ENCODE measurements at regions not wholly inside any gene's neighbourhood (a gene's known extent, or its start where the extent isn't known, plus 50 kb on each side); places are given as distances from the start of the nearest gene placed in this dataset.

- Mint-ChIP-seq H3K4me3 (no peak overlapping the region), H3K9me3 (peaks cover 4% of the 10 kb centered on the region), H3K27me3 (peaks cover 64% of the 10 kb centered on the region), H3K27ac (no peak overlapping the region), H3K36me3 (ENCODE audit: low read depth) (no peaks in the 10 kb centered on the region), H3K4me1 (peaks cover 10% of the 10 kb centered on the region)
- ATAC-seq (replicated peaks): no peak
Measured at GRCh38 chr1:37255136-37255795, 219.1 kb upstream of the ZC3H12A start.

- Mint-ChIP-seq H3K27me3 (peaks cover 66% of the 10 kb centered on the region), H3K27ac (no peak overlapping the region), H3K9me3 (peaks cover 4% of the 10 kb centered on the region), H3K36me3 (ENCODE audit: low read depth) (no peaks in the 10 kb centered on the region), H3K4me1 (peaks cover 10% of the 10 kb centered on the region), H3K4me3 (no peak overlapping the region)
- no peak for ATAC-seq (replicated peaks)
Measured at GRCh38 chr1:37255868-37256267, 218.5 kb upstream of the ZC3H12A start.

GRCh38 chr1:37257646-37258045 lies 216.7 kb upstream of the ZC3H12A start:
- H3K27ac Mint-ChIP-seq: no peak overlapping the region
- H3K4me1 Mint-ChIP-seq: peaks cover 10% of the 10 kb centered on the region
- H3K27me3 Mint-ChIP-seq: peaks cover 69% of the 10 kb centered on the region
- no peak for ATAC-seq (replicated peaks)
- H3K36me3 Mint-ChIP-seq (ENCODE audit: low read depth): no peaks in the 10 kb centered on the region
- H3K9me3 Mint-ChIP-seq: peaks cover 4% of the 10 kb centered on the region
- H3K4me3 Mint-ChIP-seq: no peak overlapping the region

GRCh38 chr1:37258068-37258467 lies 216.3 kb upstream of the ZC3H12A start:
- H3K4me1 Mint-ChIP-seq: peaks cover 10% of the 10 kb centered on the region
- H3K27ac Mint-ChIP-seq: no peak overlapping the region
- H3K9me3 Mint-ChIP-seq: peaks cover 4% of the 10 kb centered on the region
- H3K36me3 Mint-ChIP-seq (ENCODE audit: low read depth): no peaks in the 10 kb centered on the region
- H3K4me3 Mint-ChIP-seq: no peak overlapping the region
- H3K27me3 Mint-ChIP-seq: peaks cover 68% of the 10 kb centered on the region
- ATAC-seq (replicated peaks): no peak

GRCh38 chr1:37259019-37259418 lies 215.4 kb upstream of the ZC3H12A start:
- ATAC-seq (replicated peaks): no peak
- H3K9me3 Mint-ChIP-seq: peaks cover 7% of the 10 kb centered on the region
- H3K27ac Mint-ChIP-seq: no peak overlapping the region
- H3K27me3 Mint-ChIP-seq: peaks cover 66% of the 10 kb centered on the region
- H3K36me3 Mint-ChIP-seq (ENCODE audit: low read depth): no peaks in the 10 kb centered on the region
- H3K4me1 Mint-ChIP-seq: peaks cover 10% of the 10 kb centered on the region
- H3K4me3 Mint-ChIP-seq: no peak overlapping the region

- H3K9me3 Mint-ChIP-seq: peaks cover 3% of the 10 kb centered on the region
- H3K27me3 Mint-ChIP-seq: peaks cover 62% of the 10 kb centered on the region
Measured at GRCh38 chr1:37261129-37261528, 213.3 kb upstream of the ZC3H12A start.

GRCh38 chr1:37262439-37263170 lies 211.8 kb upstream of the ZC3H12A start:
- no peak overlapping the region for H3K27ac Mint-ChIP-seq
- H3K4me1 Mint-ChIP-seq: no peaks in the 10 kb centered on the region
- no peaks in the 10 kb centered on the region for H3K36me3 Mint-ChIP-seq (ENCODE audit: low read depth)
- H3K9me3 Mint-ChIP-seq: peaks cover 3% of the 10 kb centered on the region
- ATAC-seq (replicated peaks): no peak
- H3K4me3 Mint-ChIP-seq: no peak overlapping the region
- H3K27me3 Mint-ChIP-seq: peaks cover 49% of the 10 kb centered on the region

More at GRCh38 chr1:37261129-37261528, 213.3 kb upstream of the ZC3H12A start:
- Mint-ChIP-seq H3K27ac (no peak overlapping the region), H3K4me3 (no peak overlapping the region), H3K4me1 (peaks cover 3% of the 10 kb centered on the region), H3K36me3 (ENCODE audit: low read depth) (no peaks in the 10 kb centered on the region)
- ATAC-seq (replicated peaks): no peak

- H3K4me1 Mint-ChIP-seq: no peaks in the 10 kb centered on the region
- no peaks in the 10 kb centered on the region for H3K36me3 Mint-ChIP-seq (ENCODE audit: low read depth)
- peaks cover 36% of the 10 kb centered on the region for H3K27me3 Mint-ChIP-seq
- no peak overlapping the region for H3K4me3 Mint-ChIP-seq
- no peak for ATAC-seq (replicated peaks)
- H3K9me3 Mint-ChIP-seq: peaks cover 3% of the 10 kb centered on the region
- no peak overlapping the region for H3K27ac Mint-ChIP-seq
Measured at GRCh38 chr1:37265156-37265555, 209.2 kb upstream of the ZC3H12A start.

GRCh38 chr1:37265786-37266667 lies 208.4 kb upstream of the ZC3H12A start:
- Mint-ChIP-seq H3K36me3 (ENCODE audit: low read depth) (no peaks in the 10 kb centered on the region), H3K27me3 (peaks cover 31% of the 10 kb centered on the region), H3K27ac (no peak overlapping the region), H3K4me3 (no peak overlapping the region), H3K4me1 (no peaks in the 10 kb centered on the region), H3K9me3 (peaks cover 3% of the 10 kb centered on the region)
- ATAC-seq (replicated peaks): no peak

GRCh38 chr1:37267111-37267835 lies 207.1 kb upstream of the ZC3H12A start:
- no peak overlapping the region for H3K4me3 Mint-ChIP-seq
- no peaks in the 10 kb centered on the region for H3K4me1 Mint-ChIP-seq
- H3K9me3 Mint-ChIP-seq: peaks cover 3% of the 10 kb centered on the region
- no peak for ATAC-seq (replicated peaks)
- no peaks in the 10 kb centered on the region for H3K36me3 Mint-ChIP-seq (ENCODE audit: low read depth)
- H3K27me3 Mint-ChIP-seq: peaks cover 22% of the 10 kb centered on the region
- no peak overlapping the region for H3K27ac Mint-ChIP-seq

GRCh38 chr1:37270639-37271038 lies 203.7 kb upstream of the ZC3H12A start:
- H3K27ac Mint-ChIP-seq: no peak overlapping the region
- H3K4me3 Mint-ChIP-seq: no peak overlapping the region
- H3K9me3 Mint-ChIP-seq: no peaks in the 10 kb centered on the region

GRCh38 chr1:37272626-37273025 lies 201.8 kb upstream of the ZC3H12A start:
- no peak for ATAC-seq (replicated peaks)
- Mint-ChIP-seq H3K9me3 (no peaks in the 10 kb centered on the region), H3K27me3 (peaks cover 11% of the 10 kb centered on the region), H3K27ac (no peak overlapping the region), H3K4me3 (no peak overlapping the region), H3K4me1 (no peaks in the 10 kb centered on the region), H3K36me3 (ENCODE audit: low read depth) (no peaks in the 10 kb centered on the region)

More at GRCh38 chr1:37270639-37271038, 203.7 kb upstream of the ZC3H12A start:
- H3K4me1 Mint-ChIP-seq: no peaks in the 10 kb centered on the region
- H3K36me3 Mint-ChIP-seq (ENCODE audit: low read depth): no peaks in the 10 kb centered on the region
- H3K27me3 Mint-ChIP-seq: peaks cover 12% of the 10 kb centered on the region
- no peak for ATAC-seq (replicated peaks)

- H3K4me1 Mint-ChIP-seq: no peaks in the 10 kb centered on the region
- no peak overlapping the region for H3K4me3 Mint-ChIP-seq
- H3K9me3 Mint-ChIP-seq: peaks cover 5% of the 10 kb centered on the region
- H3K36me3 Mint-ChIP-seq (ENCODE audit: low read depth): no peaks in the 10 kb centered on the region
- H3K27ac Mint-ChIP-seq: no peak overlapping the region
- H3K27me3 Mint-ChIP-seq: peaks cover 15% of the 10 kb centered on the region
- no peak for ATAC-seq (replicated peaks)
Measured at GRCh38 chr1:37274486-37274885, 199.9 kb upstream of the ZC3H12A start.

Data from activated T-helper 17 cell treated with anti-CD3 and anti-CD28 coated beads, Interleukin-2, amount 50 U/mL, for 72 hours (primary cell).